ENCODE measurements at regions not wholly inside any gene's neighbourhood (a gene's known extent, or its start where the extent isn't known, plus 50 kb on each side); places are given as distances from the start of the nearest gene placed in this dataset.
"Not testable (repeated sequence)": the region's sequence is repeated elsewhere in the genome, so short reads cannot be mapped to it uniquely, and the experiment has no call there.

DNA sequence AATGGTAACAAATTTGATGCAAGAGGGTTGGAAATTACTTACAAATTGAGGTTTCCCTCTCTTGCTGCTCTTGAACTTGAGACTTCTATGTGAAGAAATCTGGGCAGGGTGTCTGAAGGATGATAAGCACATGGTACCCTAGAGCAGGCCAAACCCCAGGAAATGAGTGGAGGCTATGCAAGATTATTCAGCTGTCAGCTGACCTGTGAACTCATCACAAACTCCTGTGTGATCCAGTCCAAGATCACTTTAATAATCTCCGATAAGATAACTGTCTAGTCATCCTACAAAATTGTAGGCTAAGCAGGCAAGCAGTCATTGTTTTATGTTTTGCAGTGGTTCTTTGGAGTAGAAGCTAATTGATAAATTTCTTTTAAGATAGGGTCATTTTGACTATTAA is 213.1 kb downstream of the BTBD3 start:
- no peak overlapping the region for H3K4me2 ChIP-seq (ENCODE audit: low read length)
- H3K36me3 ChIP-seq (ENCODE audit: control insufficient read depth, insufficient read depth, low read length): no peaks in the 10 kb centered on the region
- no peak overlapping the region for H2AFZ ChIP-seq
- no peak overlapping the region for H3K9ac ChIP-seq
- H3K9me3 ChIP-seq (ENCODE audit: control insufficient read depth, low read length): no peaks in the 10 kb centered on the region
- H3K27me3 ChIP-seq (ENCODE audit: control insufficient read depth, insufficient read depth, low read length): no peaks in the 10 kb centered on the region
- no peaks in the 10 kb centered on the region for H3K4me1 ChIP-seq
- no peaks in the 10 kb centered on the region for H3K79me2 ChIP-seq
- H3K4me3 ChIP-seq (ENCODE audit: low read depth, low read length): no peak overlapping the region
- H3K27ac ChIP-seq: no peak overlapping the region
- TF ChIP-seq, protein P1, sequence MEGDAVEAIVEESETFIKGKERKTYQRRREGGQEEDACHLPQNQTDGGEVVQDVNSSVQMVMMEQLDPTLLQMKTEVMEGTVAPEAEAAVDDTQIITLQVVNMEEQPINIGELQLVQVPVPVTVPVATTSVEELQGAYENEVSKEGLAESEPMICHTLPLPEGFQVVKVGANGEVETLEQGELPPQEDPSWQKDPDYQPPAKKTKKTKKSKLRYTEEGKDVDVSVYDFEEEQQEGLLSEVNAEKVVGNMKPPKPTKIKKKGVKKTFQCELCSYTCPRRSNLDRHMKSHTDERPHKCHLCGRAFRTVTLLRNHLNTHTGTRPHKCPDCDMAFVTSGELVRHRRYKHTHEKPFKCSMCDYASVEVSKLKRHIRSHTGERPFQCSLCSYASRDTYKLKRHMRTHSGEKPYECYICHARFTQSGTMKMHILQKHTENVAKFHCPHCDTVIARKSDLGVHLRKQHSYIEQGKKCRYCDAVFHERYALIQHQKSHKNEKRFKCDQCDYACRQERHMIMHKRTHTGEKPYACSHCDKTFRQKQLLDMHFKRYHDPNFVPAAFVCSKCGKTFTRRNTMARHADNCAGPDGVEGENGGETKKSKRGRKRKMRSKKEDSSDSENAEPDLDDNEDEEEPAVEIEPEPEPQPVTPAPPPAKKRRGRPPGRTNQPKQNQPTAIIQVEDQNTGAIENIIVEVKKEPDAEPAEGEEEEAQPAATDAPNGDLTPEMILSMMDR (IDR thresholded peaks at IDR 0.05): no peak

DNA sequence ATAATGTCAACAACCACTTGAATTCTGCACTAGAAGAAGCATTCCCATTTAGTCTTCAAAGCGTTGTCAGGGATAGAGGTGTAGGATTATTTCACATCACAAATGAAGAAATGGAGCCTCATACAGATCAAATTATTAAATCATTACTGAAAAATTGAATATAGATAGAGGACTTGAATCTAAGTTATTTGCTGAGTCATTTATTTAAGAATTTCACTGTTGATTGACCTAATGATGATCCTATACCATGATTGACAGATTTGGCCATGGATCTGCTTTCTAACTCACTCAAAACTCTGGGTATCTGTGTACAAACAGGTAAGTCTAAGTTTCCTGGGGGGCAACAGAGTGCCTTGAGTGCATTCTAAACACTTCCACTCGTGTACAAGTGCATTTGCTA is 215.9 kb downstream of the BTBD3 start:
- H3K4me2 ChIP-seq (ENCODE audit: low read length): no peak overlapping the region
- H3K4me3 ChIP-seq (ENCODE audit: low read depth, low read length): no peak overlapping the region
- no peak overlapping the region for H3K9ac ChIP-seq
- H3K9me3 ChIP-seq (ENCODE audit: control insufficient read depth, low read length): peaks cover 5% of the 10 kb centered on the region
- no peaks in the 10 kb centered on the region for H3K4me1 ChIP-seq
- no peaks in the 10 kb centered on the region for H3K79me2 ChIP-seq
- H3K27ac ChIP-seq: no peak overlapping the region
- TF ChIP-seq, protein P1 (IDR thresholded peaks at IDR 0.05): no peak
- no peaks in the 10 kb centered on the region for H3K27me3 ChIP-seq (ENCODE audit: control insufficient read depth, insufficient read depth, low read length)
- no peak overlapping the region for H2AFZ ChIP-seq
- H3K36me3 ChIP-seq (ENCODE audit: control insufficient read depth, insufficient read depth, low read length): no peaks in the 10 kb centered on the region

DNA sequence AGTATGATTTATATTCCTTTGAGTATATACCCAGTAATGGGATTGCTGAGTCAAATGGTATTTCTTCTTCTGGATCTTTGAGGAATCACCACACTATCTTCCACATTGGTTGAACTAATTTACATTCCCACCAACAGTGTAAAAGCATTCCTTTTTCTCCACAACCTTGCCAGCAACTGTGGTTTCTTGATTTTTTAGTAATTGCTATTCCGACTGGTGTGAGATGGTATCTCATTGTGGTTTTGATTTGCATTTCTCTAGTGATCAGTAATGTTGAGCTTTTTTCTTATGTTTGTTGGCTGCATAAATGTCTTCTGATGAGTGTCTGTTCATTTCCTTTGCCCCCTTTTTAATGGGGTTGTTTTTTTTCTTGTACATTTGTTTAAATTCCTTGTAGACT is 228.3 kb downstream of the BTBD3 start:
- H2AFZ ChIP-seq; H3K79me2 ChIP-seq; H3K4me3 ChIP-seq (ENCODE audit: low read depth, low read length); H3K27ac ChIP-seq; H3K4me2 ChIP-seq (ENCODE audit: low read length); H3K9ac ChIP-seq; H3K9me3 ChIP-seq (ENCODE audit: control insufficient read depth, low read length); H3K27me3 ChIP-seq (ENCODE audit: control insufficient read depth, insufficient read depth, low read length); H3K36me3 ChIP-seq (ENCODE audit: control insufficient read depth, insufficient read depth, low read length); H3K4me1 ChIP-seq: not testable (repeated sequence)

DNA sequence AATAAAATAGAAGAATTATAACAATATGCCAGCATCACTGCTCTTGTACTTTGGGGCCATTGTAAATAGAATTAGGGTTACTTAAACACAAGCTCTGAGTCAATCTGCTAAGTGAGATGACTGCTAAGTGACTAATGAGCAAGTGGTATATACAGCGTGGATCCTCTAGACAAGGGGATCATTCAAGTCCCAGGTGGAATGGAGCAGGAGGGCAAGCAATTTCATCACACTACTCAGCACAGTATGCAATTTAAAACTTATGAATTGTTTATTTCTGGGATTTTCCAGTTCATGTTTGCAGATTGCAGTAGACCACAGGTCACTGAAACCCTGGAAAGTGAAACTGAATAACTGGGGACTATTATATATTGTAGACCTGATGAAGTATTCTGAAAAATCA is 235.3 kb downstream of the BTBD3 start:
- Histone ChIP-seq H3K4me1 (no peaks in the 10 kb centered on the region), H3K9ac (no peak overlapping the region), H2AFZ (no peak overlapping the region), H3K9me3 (ENCODE audit: control insufficient read depth, low read length) (no peaks in the 10 kb centered on the region), H3K36me3 (ENCODE audit: control insufficient read depth, insufficient read depth, low read length) (no peaks in the 10 kb centered on the region), H3K4me2 (ENCODE audit: low read length) (no peak overlapping the region), H3K4me3 (ENCODE audit: low read depth, low read length) (no peak overlapping the region), H3K79me2 (no peaks in the 10 kb centered on the region), H3K27me3 (ENCODE audit: control insufficient read depth, insufficient read depth, low read length) (no peaks in the 10 kb centered on the region), H3K27ac (no peak overlapping the region)
- TF ChIP-seq, protein P1 (IDR thresholded peaks at IDR 0.05): no peak

DNA sequence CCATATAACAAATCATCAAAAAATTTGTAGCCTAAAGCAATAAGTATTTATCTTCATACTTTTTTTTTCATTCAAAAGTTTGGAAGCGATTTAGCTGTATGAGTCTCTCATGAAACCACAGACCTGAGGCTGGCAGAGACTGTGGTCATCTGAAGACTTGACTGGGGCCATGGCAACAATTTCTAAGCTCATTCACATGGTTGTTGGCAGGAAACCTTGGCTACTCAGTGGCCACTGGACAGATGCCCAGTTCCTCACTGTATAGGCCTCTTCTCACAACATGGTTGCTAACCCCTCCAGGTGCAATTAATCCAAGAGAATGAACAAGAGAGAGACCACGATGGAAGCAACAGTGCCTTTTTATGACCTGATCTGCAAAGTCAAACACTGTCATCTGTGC is 235.9 kb downstream of the BTBD3 start:
- Histone ChIP-seq H3K9ac (no peak overlapping the region), H3K4me2 (ENCODE audit: low read length) (no peak overlapping the region), H3K79me2 (no peaks in the 10 kb centered on the region), H3K4me3 (ENCODE audit: low read depth, low read length) (no peak overlapping the region), H3K9me3 (ENCODE audit: control insufficient read depth, low read length) (no peaks in the 10 kb centered on the region), H3K4me1 (no peaks in the 10 kb centered on the region), H2AFZ (no peak overlapping the region), H3K27me3 (ENCODE audit: control insufficient read depth, insufficient read depth, low read length) (no peaks in the 10 kb centered on the region), H3K27ac (no peak overlapping the region), H3K36me3 (ENCODE audit: control insufficient read depth, insufficient read depth, low read length) (no peaks in the 10 kb centered on the region)
- TF ChIP-seq, protein P1 (IDR thresholded peaks at IDR 0.05): no peak
